ENCODE measurements at regions not wholly inside any gene's neighbourhood (a gene's known extent, or its start where the extent isn't known, plus 50 kb on each side); places are given as distances from the start of the nearest gene placed in this dataset.

DNA sequence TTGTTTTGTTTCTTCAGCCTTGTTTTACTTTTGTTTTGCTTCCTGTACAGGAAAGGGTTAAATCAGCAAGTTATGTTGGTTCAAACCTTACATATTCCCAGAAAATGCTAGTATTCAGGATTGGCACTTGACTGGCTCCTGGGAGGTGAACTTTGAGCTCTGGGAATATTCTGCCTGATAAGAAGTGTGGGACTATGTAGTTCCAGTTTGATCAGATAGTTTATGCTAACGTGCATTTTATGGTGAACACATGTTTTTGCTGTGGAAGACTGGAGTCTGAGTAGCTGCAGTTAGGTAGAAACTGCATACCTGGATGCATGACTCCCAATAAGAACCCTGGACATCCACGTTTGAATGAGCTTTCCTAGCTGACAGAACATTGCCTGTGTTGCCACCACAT is 603.1 kb upstream of the HS6ST1 start:
- no peak for DNase-seq

GRCh38 chr2:128922154-128922553 is 603.5 kb upstream of the HS6ST1 start:
- no peak for DNase-seq

- DNase-seq = no peak
Measured at GRCh38 chr2:128925631-128926030, 607.0 kb upstream of the HS6ST1 start.

DNA sequence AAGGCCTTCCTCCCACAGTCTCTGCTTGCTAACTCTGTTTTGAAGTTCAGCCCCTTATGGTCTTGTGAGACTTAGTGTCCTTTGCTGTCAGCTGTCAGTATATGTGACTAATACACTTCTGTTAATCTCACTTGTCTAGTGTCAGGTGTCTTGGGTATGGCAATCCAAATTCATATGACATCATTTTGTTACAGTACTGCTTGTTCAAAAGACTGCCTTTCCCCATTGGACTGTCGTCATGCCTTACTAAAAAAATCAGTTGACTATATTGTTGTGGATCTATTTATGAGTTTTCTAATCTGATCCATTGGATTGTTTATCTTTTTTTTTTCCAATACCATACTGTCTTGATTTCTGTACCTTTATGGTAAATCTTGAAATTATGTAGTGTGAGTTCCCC is 611.4 kb upstream of the HS6ST1 start:
- no peak for DNase-seq

- no peak for DNase-seq
Measured at GRCh38 chr2:128940378-128940777, 621.7 kb upstream of the HS6ST1 start.

GRCh38 chr2:128941751-128942150 is 623.1 kb upstream of the HS6ST1 start:
- DNase-seq = no peak

GRCh38 chr2:128949360-128949759 is 630.7 kb upstream of the HS6ST1 start:
- no peak for DNase-seq

DNA sequence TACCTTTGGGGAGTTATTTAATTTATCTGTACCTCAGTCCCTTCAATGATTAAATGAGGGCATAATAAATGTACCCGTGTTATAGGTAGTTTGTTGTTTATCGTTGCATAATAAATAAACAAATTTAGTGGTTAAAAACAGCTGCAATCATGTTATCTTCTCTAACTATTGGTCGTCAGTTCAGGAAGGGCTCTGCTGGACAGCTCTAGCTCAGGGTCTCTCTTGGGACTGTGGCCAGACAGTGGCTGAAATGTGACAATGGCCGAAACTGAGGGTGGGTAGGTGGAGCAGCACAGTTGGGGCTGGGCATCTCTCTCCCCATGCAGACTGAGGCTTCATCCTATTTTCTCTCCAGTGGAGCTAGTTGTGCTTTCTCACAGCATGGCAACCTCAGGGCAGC is 632.1 kb upstream of the HS6ST1 start:
- DNase-seq = no peak

DNA sequence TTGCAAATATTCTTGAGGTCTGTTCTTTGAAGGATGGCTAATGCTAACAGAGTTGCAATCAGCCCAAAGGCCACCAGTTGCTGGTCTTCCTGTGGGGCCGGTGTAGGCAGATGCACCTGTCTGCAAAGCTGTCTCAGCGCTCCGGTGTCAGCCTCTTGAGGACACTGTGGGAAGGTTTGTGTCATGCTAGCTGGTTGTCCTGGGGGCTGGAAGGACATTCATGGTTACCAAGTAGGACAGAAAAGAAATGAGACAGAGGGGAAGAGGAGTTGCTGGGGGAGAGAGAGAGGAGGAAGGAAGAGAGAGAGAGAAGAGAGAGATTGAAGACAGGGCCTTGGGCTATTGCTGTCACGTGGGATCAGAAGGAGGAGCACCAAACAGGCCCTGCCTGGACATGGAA is 639.6 kb upstream of the HS6ST1 start:
- no peak for DNase-seq

- no peak for DNase-seq
Measured at GRCh38 chr2:128967646-128968045, 649.0 kb upstream of the HS6ST1 start.

- DNase-seq = no peak
Measured at GRCh38 chr2:128969374-128969773, 650.7 kb upstream of the HS6ST1 start.

DNA sequence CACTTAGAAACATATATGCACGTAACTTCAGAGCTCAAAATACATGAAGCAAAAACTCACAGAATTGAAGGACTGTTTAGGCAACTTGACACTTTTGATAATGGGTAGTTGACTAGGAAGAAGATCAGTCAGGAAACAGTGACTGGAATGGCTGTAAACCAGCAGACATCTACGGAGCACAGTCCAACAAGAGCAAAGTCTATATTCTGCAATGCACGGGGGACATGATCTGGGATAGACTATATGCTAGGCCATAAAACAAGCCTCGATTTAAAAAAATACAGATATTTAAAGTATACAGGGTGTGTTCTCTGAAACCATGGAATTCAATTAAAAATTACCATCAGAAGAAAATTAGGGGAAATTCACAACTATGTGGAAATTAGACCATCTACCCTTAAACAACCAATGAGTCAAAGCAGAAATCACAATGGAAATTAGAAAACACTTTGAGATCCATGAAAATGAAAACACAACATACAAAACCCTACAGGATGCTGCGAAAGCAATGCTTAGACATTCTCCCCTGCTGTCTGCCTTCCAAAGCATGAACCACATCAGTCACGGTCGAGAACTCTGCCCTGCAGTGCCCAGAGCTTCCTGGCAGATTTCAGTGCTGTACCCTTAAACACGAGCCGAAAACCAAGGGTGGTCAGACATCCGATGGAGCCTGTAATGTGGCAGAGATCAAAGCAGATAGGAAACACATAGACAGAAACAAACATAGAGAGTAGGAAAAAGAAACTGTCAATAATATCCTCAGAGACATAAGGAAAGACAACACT is 651.9 kb upstream of the HS6ST1 start:
- no peak for DNase-seq

DNA sequence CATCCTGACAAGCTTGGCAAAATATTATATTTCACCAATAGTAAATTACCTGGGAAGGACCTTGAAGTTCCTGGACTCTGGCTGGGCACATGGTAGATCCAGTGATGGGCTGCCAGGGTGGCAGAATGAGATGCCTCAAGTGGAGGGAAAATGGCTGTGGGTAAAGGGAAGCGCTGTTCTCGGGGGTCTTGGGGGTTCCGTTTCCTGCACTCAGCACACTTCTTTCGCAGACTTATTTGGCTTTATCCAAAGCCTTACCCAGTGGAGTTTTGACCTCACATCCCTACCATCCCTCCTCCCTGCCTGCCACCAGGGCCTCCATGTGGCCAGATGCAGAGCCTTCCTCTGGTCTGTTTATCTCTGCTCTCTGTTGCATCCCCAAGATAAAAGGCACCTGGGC is 654.9 kb upstream of the HS6ST1 start:
- no peak for DNase-seq

DNA sequence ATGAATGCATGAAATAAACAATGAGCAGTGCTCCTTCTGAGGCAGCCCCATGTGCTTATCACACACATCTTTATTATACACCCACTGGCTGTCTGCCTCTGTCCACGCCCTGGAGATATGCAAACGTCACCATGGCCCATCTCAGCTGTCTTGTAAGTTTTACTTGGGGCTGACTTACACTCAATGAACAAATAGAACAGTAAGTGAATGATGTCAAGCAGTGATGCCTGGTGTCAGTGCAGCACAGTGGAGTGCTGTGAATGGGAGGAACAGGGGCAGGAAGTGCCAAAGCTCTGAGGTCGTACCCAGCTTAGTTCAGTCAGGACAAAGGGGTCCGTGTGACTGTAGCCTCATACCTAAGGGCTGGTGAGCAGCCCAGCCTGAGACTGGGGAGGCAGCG is 659.5 kb upstream of the HS6ST1 start:
- no peak for DNase-seq

DNA sequence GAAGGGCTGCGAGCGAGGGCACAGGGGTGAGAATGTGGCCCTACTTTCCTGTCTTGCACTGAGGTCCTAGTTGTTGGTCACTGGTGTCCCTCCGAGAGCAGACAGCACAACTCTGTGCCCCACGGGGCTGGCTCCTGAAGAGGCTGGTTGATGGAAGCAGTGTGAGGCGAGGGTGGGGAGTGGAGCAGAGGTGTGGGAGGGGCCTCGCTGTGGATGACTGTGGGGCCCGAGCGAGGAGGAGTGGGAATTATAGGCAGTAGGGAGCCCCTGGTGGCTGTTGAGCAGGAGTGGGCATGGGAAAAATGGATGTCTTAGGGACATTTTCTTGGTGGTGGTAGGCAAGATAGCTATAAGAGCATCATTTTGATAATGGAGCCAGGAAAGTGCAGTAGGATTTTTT is 660.5 kb upstream of the HS6ST1 start:
- DNase-seq = no peak

DNA sequence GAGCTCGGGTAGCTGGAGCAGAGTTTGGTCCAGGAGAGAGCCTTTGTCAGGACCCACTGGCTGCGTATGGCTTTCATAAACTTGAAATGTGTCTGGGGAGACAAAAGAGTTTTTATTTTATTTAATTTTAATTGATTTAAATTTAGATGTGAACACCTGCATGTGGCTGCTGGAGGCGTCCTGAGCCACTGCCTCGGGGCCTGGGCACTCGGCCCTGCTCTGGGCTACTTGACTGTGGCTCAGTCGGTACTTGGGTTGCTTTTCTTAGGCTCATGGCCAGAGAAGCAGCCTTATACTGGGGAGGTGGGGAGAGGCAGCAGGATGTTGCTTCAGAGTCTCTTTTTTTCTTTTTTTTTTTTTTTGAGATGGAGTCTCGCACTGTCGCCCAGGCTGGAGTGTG is 661.8 kb upstream of the HS6ST1 start:
- no peak for DNase-seq

- no peak for DNase-seq
Measured at GRCh38 chr2:128981353-128981752, 662.7 kb upstream of the HS6ST1 start.

DNA sequence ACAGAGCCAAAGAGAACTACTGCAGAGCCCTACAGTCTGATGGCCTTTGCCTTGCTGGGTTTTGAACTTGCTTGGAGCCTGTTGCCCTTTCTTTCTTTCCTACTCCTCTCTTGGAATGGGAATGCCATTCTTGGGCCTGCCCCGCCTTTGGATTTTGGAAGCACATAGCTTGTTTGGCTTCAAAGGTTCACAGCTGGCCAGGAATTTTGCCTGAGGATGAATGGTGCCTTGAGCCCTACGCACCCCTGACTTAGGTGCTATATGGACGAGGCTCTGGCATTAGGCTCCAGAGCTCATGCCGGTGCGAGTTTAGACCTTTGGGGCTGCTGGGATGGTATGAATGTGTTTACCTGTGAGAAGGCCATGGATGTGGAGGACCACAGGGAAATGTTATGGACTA is 663.3 kb upstream of the HS6ST1 start:
- DNase-seq = no peak

DNA sequence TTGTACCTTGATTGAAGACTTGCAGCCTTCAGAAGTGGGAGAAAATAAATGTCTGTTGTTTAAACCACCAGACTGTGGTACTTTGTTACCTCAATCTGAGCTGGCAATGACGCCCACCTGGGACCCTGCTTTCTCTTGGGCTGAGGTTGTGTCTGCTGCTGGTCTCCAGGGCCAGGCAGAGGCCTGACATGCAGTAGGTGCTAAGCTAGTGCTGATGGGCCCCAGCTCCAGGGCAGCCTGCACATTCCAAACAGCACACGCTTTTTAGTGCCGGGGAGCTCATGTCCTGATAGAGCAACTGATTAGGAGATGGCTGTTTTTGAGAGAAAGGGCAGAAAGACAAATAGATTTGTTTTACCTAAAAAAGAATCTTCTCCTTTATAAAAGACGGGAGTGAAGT is 664.0 kb upstream of the HS6ST1 start:
- no peak for DNase-seq

GRCh38 chr2:128983094-128983493 is 664.4 kb upstream of the HS6ST1 start:
- DNase-seq = no peak

DNA sequence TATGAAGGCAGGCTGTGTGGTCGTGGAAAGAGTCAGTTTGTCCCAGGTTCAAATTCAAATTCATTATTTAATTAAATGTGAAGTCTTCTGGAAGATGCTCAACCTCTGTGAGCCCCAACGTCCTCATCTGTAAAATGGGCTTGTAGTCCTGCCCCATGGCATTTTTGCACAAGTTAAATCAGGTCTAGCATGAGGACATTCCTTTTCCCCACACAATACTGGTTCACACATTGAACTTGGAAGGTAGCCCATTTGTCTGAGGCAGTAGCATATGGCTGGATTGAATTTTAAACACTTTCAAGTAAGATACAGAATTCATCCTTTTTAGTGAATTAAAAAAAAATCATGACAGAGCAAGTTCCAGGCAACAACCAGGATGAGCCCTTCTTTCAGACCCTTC is 665.4 kb upstream of the HS6ST1 start:
- DNase-seq = no peak

DNA sequence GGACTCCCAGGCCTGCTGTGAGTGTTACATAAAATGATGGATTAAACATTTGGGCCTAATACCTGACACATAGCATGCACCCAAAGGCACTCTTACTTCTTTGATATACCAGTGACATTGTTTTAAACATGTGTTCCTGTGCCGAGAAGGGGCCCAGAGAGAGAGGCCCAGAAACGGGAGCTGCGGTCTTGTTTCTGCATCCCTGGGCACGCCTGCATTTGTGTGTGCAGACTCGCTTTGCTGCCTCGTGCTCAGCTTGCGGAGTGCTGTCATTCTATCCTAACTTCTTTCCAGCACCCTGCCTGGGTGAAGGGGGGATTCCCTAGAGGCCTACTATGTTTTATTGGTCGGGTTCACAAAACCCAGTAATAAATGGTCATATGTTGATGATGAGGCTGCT is 666.2 kb upstream of the HS6ST1 start:
- no peak for DNase-seq

GRCh38 chr2:128986026-128986715 is 667.5 kb upstream of the HS6ST1 start:
- no peak for DNase-seq

DNA sequence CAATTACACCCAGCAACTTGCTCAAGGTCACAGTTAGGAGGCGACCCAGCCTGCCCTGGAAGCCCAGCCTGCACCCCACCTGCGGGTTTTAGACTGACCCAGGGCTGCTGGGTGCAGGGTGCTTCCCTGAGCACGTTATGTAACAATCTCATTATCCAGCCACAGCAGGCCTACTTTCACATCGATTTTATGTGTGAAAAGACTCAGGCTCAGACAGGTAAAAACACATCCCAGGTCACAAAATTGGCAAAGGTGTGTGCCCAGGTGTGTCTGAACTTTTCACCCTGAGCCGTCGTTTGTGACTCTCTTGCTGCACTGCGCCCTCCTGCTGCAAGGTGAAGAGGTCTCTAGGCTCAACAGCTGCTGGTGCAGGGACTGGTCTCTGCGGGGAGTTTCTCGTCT is 668.2 kb upstream of the HS6ST1 start:
- no peak for DNase-seq
